GM21381 (cell line): ENCODE measurements at regions not wholly inside any gene's neighbourhood (a gene's known extent, or its start where the extent isn't known, plus 50 kb on each side); places are given as distances from the start of the nearest gene placed in this dataset.
A peak's percentile ranks its signal among the peaks of the same experiment; 100 is the strongest.

Experiments
- ATAC-seq: cut with Tn5 transposase; IDR thresholded peaks from one replicate; pipeline ENCODE4 v1.9.1; 2021; ENCODE audit warnings: mild to moderate bottlenecking, moderate library complexity; ENCODE audit not compliant: unreplicated experiment

- ATAC-seq = no peak
Measured at GRCh38 chr14:101064121-101064661, 160.7 kb upstream of the RTL1 start.

- ATAC-seq = no peak
Measured at GRCh38 chr14:101064718-101065117, 161.2 kb upstream of the RTL1 start.

GRCh38 chr14:101065246-101065645 is 161.7 kb upstream of the RTL1 start:
- no peak for ATAC-seq

- ATAC-seq = no peak
Measured at GRCh38 chr14:101065696-101066694, 162.5 kb upstream of the RTL1 start.

- ATAC-seq = no peak
Measured at GRCh38 chr14:101066826-101067510, 163.4 kb upstream of the RTL1 start.

- no peak for ATAC-seq
Measured at GRCh38 chr14:101068313-101069227, 165.0 kb upstream of the RTL1 start.

DNA sequence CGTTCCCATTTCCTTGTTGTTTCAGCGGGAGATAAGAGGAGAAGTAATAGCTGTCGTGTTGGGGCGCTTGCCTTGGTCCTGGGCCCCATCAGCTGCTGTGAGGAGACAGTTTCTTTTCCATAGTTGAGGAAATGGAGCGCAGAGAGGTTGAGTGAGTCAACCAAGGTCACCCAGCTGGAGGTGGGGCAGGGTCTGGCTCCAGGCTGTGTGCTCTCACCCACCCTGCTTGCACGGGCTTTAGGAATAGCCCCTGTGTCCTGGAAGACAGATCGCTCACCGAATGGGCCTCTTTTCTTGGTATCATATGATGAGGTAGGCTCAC is 165.7 kb upstream of the RTL1 start:
- no peak for ATAC-seq

- no peak for ATAC-seq
Measured at GRCh38 chr14:101069666-101070362, 166.3 kb upstream of the RTL1 start.

DNA sequence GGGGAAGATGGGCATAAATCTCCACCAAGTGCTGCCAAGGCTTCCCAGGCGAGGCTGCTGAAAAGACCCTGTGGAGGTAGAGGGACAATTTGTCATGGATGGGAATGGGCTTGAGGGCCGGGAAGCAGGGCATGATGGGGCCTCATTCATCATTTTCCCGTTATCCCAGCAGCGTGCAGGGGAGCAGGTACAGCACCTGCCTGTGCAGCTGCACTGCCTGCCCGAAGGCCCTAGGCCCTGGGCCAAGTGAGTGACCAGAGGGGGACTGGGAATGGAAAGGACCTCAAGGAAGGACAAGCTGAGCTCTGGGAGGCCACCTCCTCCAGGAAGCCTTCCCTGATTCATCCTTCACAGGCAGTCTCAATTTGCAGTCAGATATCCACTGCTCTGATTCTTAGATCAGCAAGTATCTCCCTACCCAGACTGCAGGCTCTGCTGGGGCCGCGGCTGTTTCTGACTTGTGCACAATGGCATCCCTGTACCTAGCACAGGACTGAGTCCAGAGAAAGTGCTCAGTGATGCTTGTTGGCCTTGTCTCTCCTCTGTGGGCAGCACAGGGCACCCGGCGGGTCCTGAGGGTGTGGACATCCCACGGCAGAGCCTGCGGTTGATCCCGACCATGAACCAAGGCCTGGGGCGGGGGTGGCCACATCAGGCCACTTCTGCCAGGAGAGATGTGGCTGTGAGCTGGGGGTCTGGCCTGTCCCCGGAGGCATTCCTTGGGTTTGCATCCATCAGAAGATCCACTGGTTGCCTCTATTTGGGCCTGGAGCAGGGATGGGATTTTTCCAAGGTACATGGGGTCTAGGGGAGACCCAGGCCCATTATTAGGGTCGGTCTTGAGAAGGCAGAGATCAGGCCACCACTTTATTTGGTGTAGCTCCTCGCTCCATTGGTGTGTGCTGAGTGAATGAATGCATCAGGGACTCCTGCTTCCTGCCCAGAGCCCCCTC is 167.3 kb upstream of the RTL1 start:
- ATAC-seq = no peak

DNA sequence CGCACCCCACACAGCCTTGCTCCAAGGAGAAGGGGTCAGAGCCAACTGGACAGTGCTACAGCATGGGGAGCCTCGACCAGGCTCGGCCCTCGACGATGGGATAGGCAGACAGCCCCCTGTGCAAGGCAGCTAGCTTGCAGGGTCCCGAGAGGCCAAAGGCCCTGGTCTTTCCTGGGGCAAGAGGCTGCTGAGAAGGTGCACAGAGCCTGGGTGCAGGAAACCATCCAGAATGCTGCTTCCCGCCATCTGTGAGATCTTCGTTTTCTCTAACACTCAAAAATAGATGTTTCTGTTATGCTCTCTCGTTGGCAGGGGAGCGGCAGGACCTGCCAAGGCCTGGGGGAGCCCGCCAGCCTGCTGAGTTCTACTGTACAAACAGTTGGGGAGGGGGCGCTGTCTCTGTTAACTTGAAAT is 168.0 kb upstream of the RTL1 start:
- ATAC-seq = no peak

- ATAC-seq = no peak
Measured at GRCh38 chr14:101072070-101072469, 168.5 kb upstream of the RTL1 start.

DNA sequence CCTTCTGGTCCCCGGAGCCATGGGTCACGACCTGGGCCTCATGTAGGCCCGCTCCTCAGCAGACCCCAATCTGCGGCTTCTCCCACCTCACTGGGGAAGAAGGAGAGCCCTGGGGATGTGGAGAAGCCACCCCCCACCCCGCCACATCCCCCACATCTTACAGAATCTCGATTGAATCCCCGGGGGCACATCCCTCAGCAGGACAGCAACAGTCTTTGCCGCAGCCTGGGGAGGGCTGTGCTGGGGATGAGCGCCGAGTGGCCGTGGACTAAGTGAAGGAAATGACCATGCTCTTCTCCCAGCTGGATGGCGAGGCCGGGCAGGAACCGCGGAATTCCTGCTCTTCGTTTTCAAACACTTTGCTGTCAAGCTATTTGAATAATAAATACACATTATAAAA is 169.0 kb upstream of the RTL1 start:
- no peak for ATAC-seq

DNA sequence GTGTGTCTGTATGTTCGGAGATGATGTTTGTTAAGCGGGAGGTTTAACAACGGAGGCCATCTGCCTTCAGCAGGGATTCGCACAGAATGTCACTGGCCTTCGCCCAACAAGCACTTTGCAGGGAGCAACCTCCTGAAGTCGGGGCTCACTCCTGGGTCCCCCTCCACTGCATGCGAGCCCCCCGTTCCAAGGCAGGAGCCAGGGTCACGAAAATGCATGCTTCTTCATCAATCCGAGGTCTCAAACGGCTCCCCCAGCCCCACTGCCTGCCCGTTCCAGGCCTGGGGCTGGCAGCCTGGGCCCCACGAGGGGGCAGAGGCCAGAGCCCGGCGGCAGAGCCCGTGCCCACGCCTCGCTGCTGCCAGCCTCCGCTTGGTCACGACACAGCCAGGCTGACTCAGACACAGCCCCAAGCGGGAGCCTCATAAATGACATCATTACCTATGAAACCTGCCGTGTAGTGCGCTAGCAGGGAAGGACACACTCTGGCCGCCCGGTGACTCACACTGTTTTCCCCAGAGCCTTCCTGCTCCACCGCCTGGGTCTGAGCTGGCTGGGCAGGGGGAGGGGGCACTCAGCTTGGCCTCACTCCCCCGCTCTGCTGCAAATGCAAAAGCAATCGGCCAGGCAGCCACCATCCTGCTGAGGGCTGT is 169.5 kb upstream of the RTL1 start:
- ATAC-seq = peak; percentile 81

DNA sequence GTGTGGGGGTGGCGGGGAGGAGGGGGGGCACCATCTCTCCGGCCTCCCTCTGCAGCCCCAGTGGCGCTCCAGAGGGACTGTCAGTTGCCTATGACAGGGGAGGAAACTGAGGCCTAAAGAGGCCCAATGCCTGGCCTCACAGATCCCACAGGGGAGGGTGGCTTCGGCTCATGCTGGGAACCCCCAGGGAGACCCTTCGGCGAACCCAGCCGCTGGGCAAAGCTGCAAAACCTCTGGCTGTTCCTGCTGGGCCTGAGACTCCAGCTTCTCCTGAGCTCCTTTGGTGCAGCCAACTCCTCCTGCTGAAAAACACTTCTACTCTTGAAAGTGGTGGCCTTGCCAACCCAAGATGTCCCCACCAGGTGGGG is 170.1 kb upstream of the RTL1 start:
- no peak for ATAC-seq

DNA sequence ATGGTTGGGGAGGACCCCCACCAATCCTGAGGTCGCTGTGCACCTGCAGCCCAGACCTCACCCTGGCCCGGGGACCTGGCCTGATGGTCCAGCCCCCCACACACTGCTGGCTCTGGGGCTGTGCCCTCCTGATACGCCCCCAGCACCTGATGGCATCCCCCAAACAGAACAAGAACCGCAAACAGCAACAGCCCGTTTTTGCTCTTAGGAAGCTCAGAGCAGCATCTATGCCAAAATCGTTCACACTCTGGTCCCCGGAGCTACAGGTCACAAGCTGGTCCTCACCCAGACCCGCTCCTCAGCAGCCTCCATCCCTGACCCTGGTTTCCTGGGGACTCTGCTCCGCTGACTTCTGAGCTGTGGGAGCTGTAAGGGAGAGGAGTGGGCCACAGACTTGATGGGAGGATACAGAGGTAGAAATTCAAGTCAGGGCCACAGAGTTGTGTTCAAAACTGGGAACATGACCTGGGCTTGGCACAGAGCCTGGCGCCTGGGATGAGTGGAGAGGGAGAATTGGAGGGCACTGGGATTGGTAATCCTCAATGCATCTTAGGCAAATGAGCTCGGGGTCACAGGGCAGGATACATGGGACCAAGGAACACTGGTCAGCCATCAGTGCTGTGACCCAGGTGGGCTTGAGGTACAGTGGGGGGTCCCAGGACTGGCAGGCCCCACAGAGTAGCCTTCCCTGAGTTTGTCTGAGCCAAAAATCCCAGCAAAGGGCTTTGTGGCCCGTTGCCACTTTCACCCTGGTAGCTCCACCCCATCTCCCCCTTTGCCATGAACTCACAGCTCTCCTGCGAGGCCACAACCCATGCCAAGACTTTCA is 170.9 kb upstream of the RTL1 start:
- ATAC-seq = no peak

GRCh38 chr14:101075025-101075800 is 171.7 kb upstream of the RTL1 start:
- no peak for ATAC-seq

DNA sequence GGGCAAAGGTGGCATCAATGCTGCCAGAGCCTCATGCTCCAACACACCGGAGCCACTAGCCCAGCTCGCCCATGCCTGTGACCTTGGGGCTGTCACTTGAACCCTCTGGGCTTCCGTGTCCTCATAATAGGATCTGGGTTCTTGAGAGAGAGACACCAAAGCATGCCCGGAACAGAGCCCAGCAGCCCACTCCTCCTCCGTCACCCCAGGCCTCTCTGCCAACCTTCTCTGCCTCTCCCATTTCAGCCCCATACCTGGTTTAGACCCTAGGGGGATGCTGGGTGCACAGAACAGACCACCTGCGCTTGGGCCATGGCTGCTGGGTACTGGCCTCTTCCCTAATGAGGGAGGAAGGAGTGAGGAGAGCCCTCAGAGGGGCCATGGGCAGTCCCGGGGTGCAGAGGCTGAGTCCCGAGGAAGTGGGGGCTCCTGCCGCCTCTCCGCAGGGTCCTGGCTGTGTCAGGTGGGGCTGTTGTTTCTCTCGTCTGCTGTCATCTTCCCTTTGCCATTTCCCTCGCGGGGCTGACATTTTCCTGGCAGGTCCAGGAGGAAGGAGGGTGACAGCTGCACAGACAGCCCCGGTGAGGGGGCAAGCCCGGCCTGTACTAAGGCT is 172.4 kb upstream of the RTL1 start:
- no peak for ATAC-seq
